ENCODE measurements at regions not wholly inside any gene's neighbourhood (a gene's known extent, or its start where the extent isn't known, plus 50 kb on each side); places are given as distances from the start of the nearest gene placed in this dataset.

DNA sequence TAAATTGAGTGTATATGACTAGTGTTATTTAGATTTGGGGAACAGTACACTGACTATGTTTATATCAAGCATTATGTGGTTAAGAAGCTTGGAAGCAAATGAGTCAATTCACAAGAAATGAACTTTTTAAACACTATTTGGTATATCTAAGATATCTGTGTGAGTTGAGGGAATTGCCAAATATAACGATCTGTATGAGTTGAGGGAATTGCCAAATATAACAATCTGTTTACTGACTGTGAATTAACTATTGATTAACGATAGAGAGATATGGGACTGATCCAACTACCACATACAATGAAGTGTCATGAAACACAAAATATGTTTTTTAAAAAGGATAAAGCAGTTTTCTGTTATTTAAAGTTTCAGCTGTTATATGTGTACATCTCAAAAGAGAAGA, 301.4 kb downstream of the TENT4A start:
- peaks cover 4% of the 10 kb centered on the region for H3K27me3 ChIP-seq (ENCODE audit: insufficient read depth, poor library complexity, severe bottlenecking)
- DNase-seq (ENCODE audit: low read depth in 1 of 2, low spot score in 1 of 2), result no peak
- TF ChIP-seq SPI1 (IDR thresholded peaks at IDR 0.05; ENCODE audit: borderline replicate concordance, low read depth) (no peak), POLR2AphosphoS5 (IDR thresholded peaks at IDR 0.05; ENCODE audit: low read depth) (no peak), GABPA (IDR thresholded peaks at IDR 0.05; ENCODE audit: low read depth) (no peak)
- TF ChIP-seq, protein P1, sequence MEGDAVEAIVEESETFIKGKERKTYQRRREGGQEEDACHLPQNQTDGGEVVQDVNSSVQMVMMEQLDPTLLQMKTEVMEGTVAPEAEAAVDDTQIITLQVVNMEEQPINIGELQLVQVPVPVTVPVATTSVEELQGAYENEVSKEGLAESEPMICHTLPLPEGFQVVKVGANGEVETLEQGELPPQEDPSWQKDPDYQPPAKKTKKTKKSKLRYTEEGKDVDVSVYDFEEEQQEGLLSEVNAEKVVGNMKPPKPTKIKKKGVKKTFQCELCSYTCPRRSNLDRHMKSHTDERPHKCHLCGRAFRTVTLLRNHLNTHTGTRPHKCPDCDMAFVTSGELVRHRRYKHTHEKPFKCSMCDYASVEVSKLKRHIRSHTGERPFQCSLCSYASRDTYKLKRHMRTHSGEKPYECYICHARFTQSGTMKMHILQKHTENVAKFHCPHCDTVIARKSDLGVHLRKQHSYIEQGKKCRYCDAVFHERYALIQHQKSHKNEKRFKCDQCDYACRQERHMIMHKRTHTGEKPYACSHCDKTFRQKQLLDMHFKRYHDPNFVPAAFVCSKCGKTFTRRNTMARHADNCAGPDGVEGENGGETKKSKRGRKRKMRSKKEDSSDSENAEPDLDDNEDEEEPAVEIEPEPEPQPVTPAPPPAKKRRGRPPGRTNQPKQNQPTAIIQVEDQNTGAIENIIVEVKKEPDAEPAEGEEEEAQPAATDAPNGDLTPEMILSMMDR (IDR thresholded peaks at IDR 0.05; ENCODE audit: insufficient read depth, low read length), result no peak
- TF ChIP-seq, protein P2, sequence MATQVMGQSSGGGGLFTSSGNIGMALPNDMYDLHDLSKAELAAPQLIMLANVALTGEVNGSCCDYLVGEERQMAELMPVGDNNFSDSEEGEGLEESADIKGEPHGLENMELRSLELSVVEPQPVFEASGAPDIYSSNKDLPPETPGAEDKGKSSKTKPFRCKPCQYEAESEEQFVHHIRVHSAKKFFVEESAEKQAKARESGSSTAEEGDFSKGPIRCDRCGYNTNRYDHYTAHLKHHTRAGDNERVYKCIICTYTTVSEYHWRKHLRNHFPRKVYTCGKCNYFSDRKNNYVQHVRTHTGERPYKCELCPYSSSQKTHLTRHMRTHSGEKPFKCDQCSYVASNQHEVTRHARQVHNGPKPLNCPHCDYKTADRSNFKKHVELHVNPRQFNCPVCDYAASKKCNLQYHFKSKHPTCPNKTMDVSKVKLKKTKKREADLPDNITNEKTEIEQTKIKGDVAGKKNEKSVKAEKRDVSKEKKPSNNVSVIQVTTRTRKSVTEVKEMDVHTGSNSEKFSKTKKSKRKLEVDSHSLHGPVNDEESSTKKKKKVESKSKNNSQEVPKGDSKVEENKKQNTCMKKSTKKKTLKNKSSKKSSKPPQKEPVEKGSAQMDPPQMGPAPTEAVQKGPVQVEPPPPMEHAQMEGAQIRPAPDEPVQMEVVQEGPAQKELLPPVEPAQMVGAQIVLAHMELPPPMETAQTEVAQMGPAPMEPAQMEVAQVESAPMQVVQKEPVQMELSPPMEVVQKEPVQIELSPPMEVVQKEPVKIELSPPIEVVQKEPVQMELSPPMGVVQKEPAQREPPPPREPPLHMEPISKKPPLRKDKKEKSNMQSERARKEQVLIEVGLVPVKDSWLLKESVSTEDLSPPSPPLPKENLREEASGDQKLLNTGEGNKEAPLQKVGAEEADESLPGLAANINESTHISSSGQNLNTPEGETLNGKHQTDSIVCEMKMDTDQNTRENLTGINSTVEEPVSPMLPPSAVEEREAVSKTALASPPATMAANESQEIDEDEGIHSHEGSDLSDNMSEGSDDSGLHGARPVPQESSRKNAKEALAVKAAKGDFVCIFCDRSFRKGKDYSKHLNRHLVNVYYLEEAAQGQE (IDR thresholded peaks at IDR 0.05; ENCODE audit: insufficient replicate concordance, low read depth), result no peak
- no peak overlapping the region for H3K4me3 ChIP-seq (replicated peaks; ENCODE audit: insufficient read depth, low read length)
- no peak overlapping the region for H3K27ac ChIP-seq (replicated peaks)

DNA sequence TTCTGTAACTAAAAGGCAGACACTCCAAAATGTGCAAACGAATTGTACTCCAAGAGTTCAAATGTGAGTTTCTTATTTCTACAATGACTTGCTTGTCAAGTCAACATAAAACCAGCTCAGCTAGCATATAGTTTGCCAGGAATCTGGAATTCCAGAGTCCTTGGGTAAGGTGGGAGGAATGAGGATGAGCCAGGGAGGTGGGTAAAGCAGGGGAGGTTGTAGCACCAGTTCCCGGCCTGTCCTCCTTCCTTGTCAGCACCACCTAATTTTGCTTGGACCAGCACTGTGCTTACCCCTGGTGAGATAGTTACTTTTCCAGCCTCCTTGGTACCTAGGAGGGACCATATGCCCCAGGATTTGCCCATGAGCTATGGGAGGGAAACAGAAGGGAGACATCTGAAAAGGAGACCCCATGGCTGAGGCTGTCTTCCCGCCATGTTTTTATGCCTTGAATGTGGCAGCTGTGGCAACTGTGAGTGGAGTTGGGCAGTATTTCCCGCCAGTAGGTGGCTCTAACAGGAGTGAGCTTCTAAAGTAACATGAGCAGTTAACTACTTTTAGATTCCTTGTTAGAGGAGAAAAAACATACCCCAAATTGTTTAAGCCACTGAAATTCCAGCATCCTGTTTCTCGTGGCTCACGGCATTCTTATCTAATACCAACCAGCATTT, 302.5 kb downstream of the TENT4A start:
- no peak for DNase-seq (ENCODE audit: low read depth in 1 of 2, low spot score in 1 of 2)
- TF ChIP-seq POLR2AphosphoS5 (IDR thresholded peaks at IDR 0.05; ENCODE audit: low read depth) (no peak), SPI1 (IDR thresholded peaks at IDR 0.05; ENCODE audit: borderline replicate concordance, low read depth) (no peak), GABPA (IDR thresholded peaks at IDR 0.05; ENCODE audit: low read depth) (no peak)
- TF ChIP-seq, protein P2 (IDR thresholded peaks at IDR 0.05; ENCODE audit: insufficient replicate concordance, low read depth), result no peak
- TF ChIP-seq, protein P1 (IDR thresholded peaks at IDR 0.05; ENCODE audit: insufficient read depth, low read length), result no peak
- H3K4me3 ChIP-seq (replicated peaks; ENCODE audit: insufficient read depth, low read length), result no peak overlapping the region
- no peak overlapping the region for H3K27ac ChIP-seq (replicated peaks)
- H3K27me3 ChIP-seq (ENCODE audit: insufficient read depth, poor library complexity, severe bottlenecking), result peaks cover 4% of the 10 kb centered on the region

DNA sequence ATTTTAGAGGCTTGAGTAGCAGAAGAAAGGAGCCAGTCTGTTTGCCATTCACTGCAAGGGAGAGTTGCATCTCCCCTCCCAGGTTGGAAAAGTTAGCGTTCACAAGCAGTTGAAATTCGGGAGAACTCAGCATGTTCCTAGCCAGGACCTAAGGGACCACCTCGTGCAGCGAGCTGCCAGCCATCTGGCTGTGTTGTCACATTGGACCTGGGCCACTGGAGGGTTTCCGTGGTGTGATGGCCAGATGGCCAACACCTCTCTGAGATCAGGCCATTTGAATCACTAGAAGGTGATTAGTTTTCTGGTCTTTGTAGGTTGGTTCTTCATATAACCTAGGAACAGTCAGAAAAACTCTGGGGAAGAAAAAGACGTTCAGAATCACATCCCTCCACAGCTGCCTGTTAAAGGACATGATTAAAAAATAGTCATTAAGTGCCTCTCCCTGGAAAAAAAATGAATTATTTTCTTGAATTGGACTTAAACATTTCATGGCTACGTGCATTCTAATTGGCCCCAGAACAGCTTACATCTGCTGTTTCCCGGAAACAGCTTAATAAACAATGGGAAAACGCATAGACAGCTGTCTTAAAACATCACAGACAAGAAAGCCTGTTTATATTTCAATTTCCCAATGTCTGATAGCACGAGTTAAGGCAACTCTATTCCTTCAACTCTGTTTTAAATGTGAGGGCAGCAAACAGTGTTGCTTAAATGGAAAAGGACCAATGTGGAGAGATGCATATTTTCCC, 303.9 kb downstream of the TENT4A start:
- DNase-seq (ENCODE audit: low read depth in 1 of 2, low spot score in 1 of 2), result no peak
- no peak for TF ChIP-seq GABPA (IDR thresholded peaks at IDR 0.05; ENCODE audit: low read depth)
- TF ChIP-seq, protein P2 (IDR thresholded peaks at IDR 0.05; ENCODE audit: insufficient replicate concordance, low read depth), result no peak
- no peak overlapping the region for H3K27ac ChIP-seq (replicated peaks)
- peaks cover 4% of the 10 kb centered on the region for H3K27me3 ChIP-seq (ENCODE audit: insufficient read depth, poor library complexity, severe bottlenecking)
- H3K4me3 ChIP-seq (replicated peaks; ENCODE audit: insufficient read depth, low read length), result no peak overlapping the region
